ENCODE measurements at regions not wholly inside any gene's neighbourhood (a gene's known extent, or its start where the extent isn't known, plus 50 kb on each side); places are given as distances from the start of the nearest gene placed in this dataset.
A peak's percentile ranks its signal among the peaks of the same experiment; 100 is the strongest.
"Not testable (repeated sequence)": the region's sequence is repeated elsewhere in the genome, so short reads cannot be mapped to it uniquely, and the experiment has no call there.

- Histone ChIP-seq H2BK120ac (ENCODE audit: low read depth, low read length) (no peak overlapping the region), H2BK15ac (ENCODE audit: low read length) (no peak overlapping the region), H4K91ac (ENCODE audit: low read depth, low read length, poor library complexity) (no peak overlapping the region), H3K9me3 (replicated peaks in 1 of 2; ENCODE audit: control insufficient read depth in 2 of 2, insufficient read depth in 1 of 2, low read depth in 1 of 2, low read length in 2 of 2) (no peaks in the 10 kb centered on the region), H3K27ac (replicated peaks; ENCODE audit: low read length) (no peak overlapping the region), H3K23ac (ENCODE audit: low read depth, low read length, poor library complexity) (no peak overlapping the region), H3K4me2 (ENCODE audit: insufficient read depth, low read length, poor library complexity, severe bottlenecking) (no peak overlapping the region), H3K4me3 (ENCODE audit: low read length in 2 of 2) (no peak overlapping the region), H2BK5ac (ENCODE audit: low read length) (no peak overlapping the region), H3K9ac (ENCODE audit: low read depth, low read length, poor library complexity) (no peak overlapping the region), H3K79me1 (ENCODE audit: low read depth, low read length) (no peaks in the 10 kb centered on the region), H3K4ac (ENCODE audit: low read length) (no peak overlapping the region), H3K18ac (ENCODE audit: low read length) (no peak overlapping the region), H2AK5ac (ENCODE audit: low read depth, low read length) (no peak overlapping the region), H2BK12ac (ENCODE audit: low read length) (no peak overlapping the region), H3K36me3 (replicated peaks in 1 of 2; ENCODE audit: control insufficient read depth in 2 of 2, insufficient read depth in 2 of 2, low read length in 2 of 2) (no peaks in the 10 kb centered on the region), H4K8ac (ENCODE audit: low read depth, low read length) (no peak overlapping the region), H3K27me3 (ENCODE audit: control insufficient read depth in 3 of 3, insufficient read depth in 3 of 3, low read depth in 1 of 3, low read length in 3 of 3) (peaks cover 0 to 4% (median 0%) of the 10 kb centered on the region in 3 experiments), H3K14ac (ENCODE audit: low read length) (no peak overlapping the region), H3K4me1 (ENCODE audit: control insufficient read depth in 2 of 2, insufficient read depth in 1 of 2, low read depth in 1 of 2, low read length in 2 of 2) (no peaks in the 10 kb centered on the region), H2AFZ (ENCODE audit: low read length) (no peak overlapping the region)
- 100% methylated on average over 1 of the region's 2 CpGs; no CpG with 5 or more reads in 1 of the 2 donors for WGBS, 2 donors (ENCODE audit: extremely low coverage in 2 of 2, insufficient read length in 2 of 2, insufficient replicate concordance in 1 of 2)
- no peak for DNase-seq (ENCODE audit: low spot score)
Observed at GRCh38 chr14:97129639-97130038, 332.5 kb downstream of the VRK1 start.

DNA sequence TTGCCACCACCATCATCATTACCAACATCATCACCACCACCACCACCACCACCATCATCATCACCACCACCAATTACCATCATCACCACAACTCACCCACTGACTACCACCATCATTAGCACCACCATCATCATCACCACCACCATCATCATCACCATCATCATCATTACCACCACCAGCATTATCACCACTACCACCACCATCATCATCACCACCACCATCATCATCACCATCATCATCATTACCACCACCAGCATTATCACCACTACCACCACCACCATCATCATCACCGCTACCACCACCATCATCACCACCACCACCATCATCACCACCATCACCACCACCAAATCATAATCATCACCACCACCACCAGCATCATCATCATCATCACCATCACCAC, 338.7 kb downstream of the VRK1 start:
- H2BK12ac ChIP-seq (ENCODE audit: low read length); H3K9me3 ChIP-seq (replicated peaks in 1 of 2; ENCODE audit: control insufficient read depth in 2 of 2, insufficient read depth in 1 of 2, low read depth in 1 of 2, low read length in 2 of 2); H3K4me2 ChIP-seq (ENCODE audit: insufficient read depth, low read length, poor library complexity, severe bottlenecking); H3K79me1 ChIP-seq (ENCODE audit: low read depth, low read length); H3K18ac ChIP-seq (ENCODE audit: low read length); H3K27me3 ChIP-seq (ENCODE audit: control insufficient read depth in 3 of 3, insufficient read depth in 3 of 3, low read depth in 1 of 3, low read length in 3 of 3); H3K4ac ChIP-seq (ENCODE audit: low read length); H3K27ac ChIP-seq (replicated peaks; ENCODE audit: low read length); H2AK5ac ChIP-seq (ENCODE audit: low read depth, low read length); H2BK120ac ChIP-seq (ENCODE audit: low read depth, low read length); H3K4me1 ChIP-seq (ENCODE audit: control insufficient read depth in 2 of 2, insufficient read depth in 1 of 2, low read depth in 1 of 2, low read length in 2 of 2); H2BK15ac ChIP-seq (ENCODE audit: low read length); H3K9ac ChIP-seq (ENCODE audit: low read depth, low read length, poor library complexity); H2AFZ ChIP-seq (ENCODE audit: low read length); H2BK5ac ChIP-seq (ENCODE audit: low read length); H4K91ac ChIP-seq (ENCODE audit: low read depth, low read length, poor library complexity); H4K8ac ChIP-seq (ENCODE audit: low read depth, low read length); H3K36me3 ChIP-seq (replicated peaks in 1 of 2; ENCODE audit: control insufficient read depth in 2 of 2, insufficient read depth in 2 of 2, low read length in 2 of 2); H3K14ac ChIP-seq (ENCODE audit: low read length); H3K4me3 ChIP-seq (ENCODE audit: low read length in 2 of 2); DNase-seq (ENCODE audit: low spot score): not testable (repeated sequence)
- WGBS, 2 donors (ENCODE audit: extremely low coverage in 2 of 2, insufficient read length in 2 of 2, insufficient replicate concordance in 1 of 2): no CpG with 5 or more reads among the region's 1 CpG
- peak overlapping the region; percentile 9 for H3K23ac ChIP-seq (ENCODE audit: low read depth, low read length, poor library complexity)

GRCh38 chr14:97137705-97138104, 340.5 kb downstream of the VRK1 start:
- H2AFZ ChIP-seq (ENCODE audit: low read length): no peak overlapping the region
- no peaks in the 10 kb centered on the region for H3K9me3 ChIP-seq (replicated peaks in 1 of 2; ENCODE audit: control insufficient read depth in 2 of 2, insufficient read depth in 1 of 2, low read depth in 1 of 2, low read length in 2 of 2)
- no peak overlapping the region for H4K91ac ChIP-seq (ENCODE audit: low read depth, low read length, poor library complexity)
- no peak overlapping the region for H3K23ac ChIP-seq (ENCODE audit: low read depth, low read length, poor library complexity)
- no peak overlapping the region for H4K8ac ChIP-seq (ENCODE audit: low read depth, low read length)
- no CpG with 5 or more reads among the region's 7 CpGs for WGBS, 2 donors (ENCODE audit: extremely low coverage in 2 of 2, insufficient read length in 2 of 2, insufficient replicate concordance in 1 of 2)
- no peak overlapping the region for H2AK5ac ChIP-seq (ENCODE audit: low read depth, low read length)
- H2BK120ac ChIP-seq (ENCODE audit: low read depth, low read length): no peak overlapping the region
- H3K4me2 ChIP-seq (ENCODE audit: insufficient read depth, low read length, poor library complexity, severe bottlenecking): no peak overlapping the region
- no peaks in the 10 kb centered on the region for H3K36me3 ChIP-seq (replicated peaks in 1 of 2; ENCODE audit: control insufficient read depth in 2 of 2, insufficient read depth in 2 of 2, low read length in 2 of 2)
- no peak overlapping the region for H3K18ac ChIP-seq (ENCODE audit: low read length)
- H2BK12ac ChIP-seq (ENCODE audit: low read length): no peak overlapping the region
- no peaks in the 10 kb centered on the region for H3K4me1 ChIP-seq (ENCODE audit: control insufficient read depth in 2 of 2, insufficient read depth in 1 of 2, low read depth in 1 of 2, low read length in 2 of 2)
- no peak for DNase-seq (ENCODE audit: low spot score)
- H3K27ac ChIP-seq (replicated peaks; ENCODE audit: low read length): no peak overlapping the region
- no peak overlapping the region for H3K4ac ChIP-seq (ENCODE audit: low read length)
- H3K27me3 ChIP-seq (ENCODE audit: control insufficient read depth in 3 of 3, insufficient read depth in 3 of 3, low read depth in 1 of 3, low read length in 3 of 3): no peaks in the 10 kb centered on the region
- H2BK5ac ChIP-seq (ENCODE audit: low read length): no peak overlapping the region
- H2BK15ac ChIP-seq (ENCODE audit: low read length): no peak overlapping the region
- H3K4me3 ChIP-seq (ENCODE audit: low read length in 2 of 2): no peak overlapping the region
- H3K14ac ChIP-seq (ENCODE audit: low read length): no peak overlapping the region
- no peaks in the 10 kb centered on the region for H3K79me1 ChIP-seq (ENCODE audit: low read depth, low read length)
- no peak overlapping the region for H3K9ac ChIP-seq (ENCODE audit: low read depth, low read length, poor library complexity)

GRCh38 chr14:97138801-97139200, 341.6 kb downstream of the VRK1 start:
- WGBS, 2 donors (ENCODE audit: extremely low coverage in 2 of 2, insufficient read length in 2 of 2, insufficient replicate concordance in 1 of 2): no CpG with 5 or more reads among the region's 4 CpGs
- Histone ChIP-seq H2BK15ac (ENCODE audit: low read length) (no peak overlapping the region), H3K79me1 (ENCODE audit: low read depth, low read length) (no peaks in the 10 kb centered on the region), H3K9me3 (replicated peaks in 1 of 2; ENCODE audit: control insufficient read depth in 2 of 2, insufficient read depth in 1 of 2, low read depth in 1 of 2, low read length in 2 of 2) (no peaks in the 10 kb centered on the region), H4K8ac (ENCODE audit: low read depth, low read length) (no peak overlapping the region), H2BK5ac (ENCODE audit: low read length) (no peak overlapping the region), H3K36me3 (replicated peaks in 1 of 2; ENCODE audit: control insufficient read depth in 2 of 2, insufficient read depth in 2 of 2, low read length in 2 of 2) (no peaks in the 10 kb centered on the region), H3K4me3 (ENCODE audit: low read length in 2 of 2) (no peak overlapping the region), H3K9ac (ENCODE audit: low read depth, low read length, poor library complexity) (no peak overlapping the region), H4K91ac (ENCODE audit: low read depth, low read length, poor library complexity) (no peak overlapping the region), H3K4me2 (ENCODE audit: insufficient read depth, low read length, poor library complexity, severe bottlenecking) (no peak overlapping the region), H2AK5ac (ENCODE audit: low read depth, low read length) (no peak overlapping the region), H2BK12ac (ENCODE audit: low read length) (no peak overlapping the region), H2BK120ac (ENCODE audit: low read depth, low read length) (no peak overlapping the region), H3K4ac (ENCODE audit: low read length) (no peak overlapping the region), H3K14ac (ENCODE audit: low read length) (no peak overlapping the region), H3K18ac (ENCODE audit: low read length) (no peak overlapping the region), H3K27ac (replicated peaks; ENCODE audit: low read length) (no peak overlapping the region), H2AFZ (ENCODE audit: low read length) (no peak overlapping the region), H3K27me3 (ENCODE audit: control insufficient read depth in 3 of 3, insufficient read depth in 3 of 3, low read depth in 1 of 3, low read length in 3 of 3) (no peaks in the 10 kb centered on the region), H3K4me1 (ENCODE audit: control insufficient read depth in 2 of 2, insufficient read depth in 1 of 2, low read depth in 1 of 2, low read length in 2 of 2) (no peaks in the 10 kb centered on the region), H3K23ac (ENCODE audit: low read depth, low read length, poor library complexity) (no peak overlapping the region)
- DNase-seq (ENCODE audit: low spot score): peak; percentile 5
